ENCODE measurements at regions not wholly inside any gene's neighbourhood (a gene's known extent, or its start where the extent isn't known, plus 50 kb on each side); places are given as distances from the start of the nearest gene placed in this dataset.

DNA sequence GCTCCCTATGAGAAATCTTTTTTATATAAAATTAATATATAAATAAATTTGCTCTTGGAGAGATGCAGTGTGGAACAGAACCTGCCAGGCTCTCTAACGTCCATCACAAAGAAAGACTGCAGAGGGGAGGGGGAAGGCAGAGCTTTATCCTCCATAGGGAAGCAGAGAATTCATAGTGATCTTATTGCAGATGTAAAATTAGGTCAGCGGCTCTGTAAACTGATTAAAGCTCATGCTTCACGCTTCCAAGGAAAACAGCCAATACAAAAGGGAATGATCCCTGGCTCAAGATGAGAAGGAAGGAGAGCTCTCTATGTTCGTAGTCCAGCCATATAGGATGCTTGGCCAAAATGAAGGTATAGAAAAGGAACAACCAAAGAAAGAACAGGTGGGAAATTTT lies 532.3 kb upstream of the PSMD7 start:
- ATAC-seq: no peak
- TF ChIP-seq, protein P1, sequence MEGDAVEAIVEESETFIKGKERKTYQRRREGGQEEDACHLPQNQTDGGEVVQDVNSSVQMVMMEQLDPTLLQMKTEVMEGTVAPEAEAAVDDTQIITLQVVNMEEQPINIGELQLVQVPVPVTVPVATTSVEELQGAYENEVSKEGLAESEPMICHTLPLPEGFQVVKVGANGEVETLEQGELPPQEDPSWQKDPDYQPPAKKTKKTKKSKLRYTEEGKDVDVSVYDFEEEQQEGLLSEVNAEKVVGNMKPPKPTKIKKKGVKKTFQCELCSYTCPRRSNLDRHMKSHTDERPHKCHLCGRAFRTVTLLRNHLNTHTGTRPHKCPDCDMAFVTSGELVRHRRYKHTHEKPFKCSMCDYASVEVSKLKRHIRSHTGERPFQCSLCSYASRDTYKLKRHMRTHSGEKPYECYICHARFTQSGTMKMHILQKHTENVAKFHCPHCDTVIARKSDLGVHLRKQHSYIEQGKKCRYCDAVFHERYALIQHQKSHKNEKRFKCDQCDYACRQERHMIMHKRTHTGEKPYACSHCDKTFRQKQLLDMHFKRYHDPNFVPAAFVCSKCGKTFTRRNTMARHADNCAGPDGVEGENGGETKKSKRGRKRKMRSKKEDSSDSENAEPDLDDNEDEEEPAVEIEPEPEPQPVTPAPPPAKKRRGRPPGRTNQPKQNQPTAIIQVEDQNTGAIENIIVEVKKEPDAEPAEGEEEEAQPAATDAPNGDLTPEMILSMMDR (IDR thresholded peaks at IDR 0.05): no peak
- H3K4me1 ChIP-seq: no peaks in the 10 kb centered on the region
- WGBS, 2 donors: 46 to 52% methylated on average over 4 of the region's 4 CpGs
- no peaks in the 10 kb centered on the region for H3K36me3 ChIP-seq
- no peak overlapping the region for H3K27ac ChIP-seq
- intact Hi-C loops (cut with DNase I): no loop called here
- DNase-seq: no peak
- no peaks in the 10 kb centered on the region for H3K9me3 ChIP-seq
- FAIRE-seq: no peak
- H3K4me3 ChIP-seq: no peak overlapping the region
- no peaks in the 10 kb centered on the region for H3K27me3 ChIP-seq

DNA sequence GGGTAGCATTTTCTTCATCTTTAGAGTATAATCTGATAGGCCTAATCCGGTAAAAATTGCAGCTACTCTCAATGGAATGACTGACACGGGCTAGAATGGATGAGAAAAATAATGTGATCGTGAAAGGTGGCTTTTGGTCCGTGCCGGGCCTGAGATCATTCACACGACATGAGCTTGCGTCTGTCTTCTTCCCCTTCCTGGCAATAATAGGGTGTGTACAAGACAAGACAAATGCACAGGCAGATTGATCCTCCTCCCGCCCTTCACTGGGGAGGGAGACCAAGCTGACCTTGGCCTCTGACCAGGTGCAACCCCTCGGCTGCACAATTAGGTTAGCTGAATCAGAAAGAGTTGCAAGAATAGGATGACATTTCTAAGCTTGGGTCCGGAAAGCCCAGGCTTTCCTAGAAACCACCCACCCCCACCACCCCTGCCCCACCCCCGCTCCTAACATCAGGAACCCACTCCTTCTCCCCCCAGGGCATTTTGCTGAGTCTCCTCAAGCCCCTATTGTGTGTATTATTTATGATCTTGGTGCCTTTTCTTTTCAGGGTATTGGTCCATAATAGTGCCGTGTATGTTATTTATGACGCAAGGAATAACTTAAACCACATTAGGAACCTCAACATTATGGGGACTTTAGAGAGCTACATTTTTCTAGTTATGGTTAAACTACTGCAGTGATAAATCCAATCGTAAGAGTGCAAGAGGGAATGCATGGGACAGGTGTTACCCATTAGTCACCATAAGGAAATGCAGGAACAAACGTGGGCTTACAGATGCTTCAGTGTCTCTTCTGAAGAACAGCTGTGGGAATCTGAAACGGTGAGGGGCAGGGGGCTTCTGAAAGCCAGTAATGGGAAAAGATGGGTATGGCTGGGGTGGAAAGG lies 540.1 kb upstream of the PSMD7 start:
- H3K36me3 ChIP-seq: no peaks in the 10 kb centered on the region
- no peaks in the 10 kb centered on the region for H3K9me3 ChIP-seq
- intact Hi-C loops (cut with DNase I): no loop called here
- no peaks in the 10 kb centered on the region for H3K4me1 ChIP-seq
- no peaks in the 10 kb centered on the region for H3K27me3 ChIP-seq
- ATAC-seq: no peak
- no peak overlapping the region for H3K27ac ChIP-seq
- TF ChIP-seq, protein P1 (IDR thresholded peaks at IDR 0.05): no peak
- WGBS, 2 donors: 69 to 71% methylated on average over 16 of the region's 16 CpGs
- no peak overlapping the region for H3K4me3 ChIP-seq
- FAIRE-seq: no peak
- no peak for DNase-seq

DNA sequence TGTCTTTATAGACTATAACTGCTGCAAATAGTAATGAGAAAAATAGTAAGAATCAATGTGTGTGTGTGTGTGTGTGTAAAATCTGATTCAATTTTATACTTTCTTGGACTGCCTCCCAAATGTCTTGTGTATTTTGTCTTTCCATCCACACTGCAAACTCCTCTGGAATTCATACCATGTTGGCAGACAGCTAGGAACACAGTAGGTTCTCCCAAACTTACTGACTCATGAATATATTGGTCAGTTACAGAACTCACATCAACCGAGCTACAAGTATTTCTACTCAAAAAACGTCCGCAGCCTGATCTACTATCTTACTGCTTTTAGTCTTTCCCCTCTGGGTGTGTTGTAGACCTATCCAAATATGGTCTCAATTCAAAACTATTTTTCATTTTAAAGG lies 542.7 kb upstream of the PSMD7 start:
- TF ChIP-seq, protein P1 (IDR thresholded peaks at IDR 0.05): no peak
- Histone ChIP-seq H3K4me1 (no peaks in the 10 kb centered on the region), H3K4me3 (no peak overlapping the region), H3K36me3 (no peaks in the 10 kb centered on the region), H3K27ac (no peak overlapping the region), H3K9me3 (no peaks in the 10 kb centered on the region), H3K27me3 (no peaks in the 10 kb centered on the region)
- intact Hi-C loops (cut with DNase I): no loop called here
- WGBS, 2 donors: 62 to 71% methylated on average over 3 of the region's 3 CpGs
- no peak for ATAC-seq
- DNase-seq: no peak
- no peak for FAIRE-seq

DNA sequence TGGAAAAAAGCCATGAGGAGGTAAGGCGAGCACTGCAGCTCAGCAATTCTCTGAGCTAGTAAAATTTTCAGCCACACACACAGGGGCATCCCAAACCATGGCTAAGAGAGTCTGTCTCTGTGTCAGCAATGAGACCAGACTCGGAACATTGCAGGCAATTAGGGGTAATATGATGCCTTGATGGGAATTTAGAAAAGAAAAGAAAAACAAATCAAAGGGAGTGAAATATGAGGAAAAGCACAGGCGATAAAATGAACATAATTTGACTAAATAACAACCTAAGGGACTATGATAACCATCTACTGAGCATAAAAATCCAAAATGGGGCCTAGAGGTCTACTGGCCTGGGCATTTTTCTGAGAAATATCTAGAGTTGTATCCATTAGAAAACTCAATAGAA lies 546.0 kb upstream of the PSMD7 start:
- intact Hi-C loops (cut with DNase I): no loop called here
- no peaks in the 10 kb centered on the region for H3K36me3 ChIP-seq

DNA sequence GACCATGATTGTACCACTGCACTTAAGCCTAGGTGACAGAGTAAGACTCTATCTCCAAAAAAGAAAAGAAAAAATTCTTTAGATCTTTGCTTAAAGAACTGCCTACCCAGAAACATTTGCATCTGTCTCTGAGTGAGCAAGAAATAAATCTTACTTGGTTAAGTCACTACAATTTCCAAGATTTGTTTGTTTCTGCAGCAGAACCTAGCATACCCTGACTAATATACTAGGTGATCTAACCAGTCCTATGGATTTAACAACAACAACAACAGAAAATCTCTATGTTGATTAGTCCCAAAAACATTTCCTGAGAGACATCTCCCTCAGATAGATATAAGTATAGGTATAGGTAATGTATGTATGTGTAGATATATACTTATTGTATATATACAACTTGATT lies 549.3 kb upstream of the PSMD7 start:
- no peaks in the 10 kb centered on the region for H3K27me3 ChIP-seq
- TF ChIP-seq, protein P1 (IDR thresholded peaks at IDR 0.05): no peak
- H3K9me3 ChIP-seq: no peaks in the 10 kb centered on the region
- no peak overlapping the region for H3K4me3 ChIP-seq
- FAIRE-seq (no peak), ATAC-seq (no peak), DNase-seq (no peak)
- no peaks in the 10 kb centered on the region for H3K36me3 ChIP-seq
- H3K27ac ChIP-seq: no peak overlapping the region
- H3K4me1 ChIP-seq: no peaks in the 10 kb centered on the region
- intact Hi-C loops (cut with DNase I): no loop called here

More for the DNA sequence above, 546.0 kb upstream of the PSMD7 start:
- 66 to 76% methylated on average over 3 of the region's 3 CpGs for WGBS, 2 donors
- DNase-seq (no peak), ATAC-seq (no peak), FAIRE-seq (no peak)
- H3K27ac ChIP-seq: no peak overlapping the region
- TF ChIP-seq, protein P1 (IDR thresholded peaks at IDR 0.05): no peak
- no peaks in the 10 kb centered on the region for H3K27me3 ChIP-seq
- no peaks in the 10 kb centered on the region for H3K9me3 ChIP-seq
- H3K4me1 ChIP-seq: no peaks in the 10 kb centered on the region
- no peak overlapping the region for H3K4me3 ChIP-seq
